WERI-Rb-1 (cell line): ENCODE measurements at regions not wholly inside any gene's neighbourhood (a gene's known extent, or its start where the extent isn't known, plus 50 kb on each side); places are given as distances from the start of the nearest gene placed in this dataset.

Experiments
- DNase-seq: peaks from one replicate; pipeline ENCODE4 v3.0.0-alpha.2; 2020
- H3K27ac ChIP-seq: fragments of 250-450 bp; sonication (Bioruptor Pico); 2 replicates; pipeline ENCODE4 v1.5.1; 2020; ENCODE audit warnings: mild to moderate bottlenecking, moderate library complexity
- H3K27me3 ChIP-seq: fragments of 250-450 bp; sonication (Bioruptor Pico); 2 replicates; pipeline ENCODE4 v1.5.1; 2021; ENCODE audit warnings: mild to moderate bottlenecking, low read depth, moderate library complexity; ENCODE audit not compliant: insufficient read depth, severe bottlenecking
- H3K36me3 ChIP-seq: fragments of 250-450 bp; sonication (Bioruptor Pico); 2 replicates; pipeline ENCODE4 v1.5.1; 2020; ENCODE audit warnings: mild to moderate bottlenecking, moderate library complexity
- H3K4me3 ChIP-seq: 2 replicates; pipeline ENCODE4 v1.5.1; 2011; ENCODE audit warnings: low read depth, mild to moderate bottlenecking, control low read depth, low read length
- H3K9me3 ChIP-seq: fragments of 250-450 bp; sonication (Bioruptor Pico); 2 replicates; pipeline ENCODE4 v1.5.1; 2021; ENCODE audit warnings: mild to moderate bottlenecking, moderate library complexity; ENCODE audit not compliant: severe bottlenecking
- CTCF ChIP-seq: IDR thresholded peaks from 2 replicates; pipeline ENCODE4 v1.5.1; 2011; ENCODE audit warnings: low read depth, mild to moderate bottlenecking, control low read depth, inconsistent platforms, low read length

- TF ChIP-seq CTCF = no peak
- no peak for DNase-seq
- no peaks in the 10 kb centered on the region for H3K36me3 ChIP-seq
- H3K27me3 ChIP-seq = no peaks in the 10 kb centered on the region
- peaks cover 6% of the 10 kb centered on the region for H3K9me3 ChIP-seq
- H3K27ac ChIP-seq = no peak overlapping the region
- H3K4me3 ChIP-seq = no peak overlapping the region
Measured at GRCh38 chr3:66561367-66561766, 60.5 kb upstream of the LRIG1 start.

GRCh38 chr3:66565301-66565700 is 64.5 kb upstream of the LRIG1 start:
- no peak for DNase-seq

GRCh38 chr3:66567077-66567476 is 66.3 kb upstream of the LRIG1 start:
- DNase-seq = no peak
- Histone ChIP-seq H3K9me3 (no peaks in the 10 kb centered on the region), H3K4me3 (no peak overlapping the region), H3K27me3 (no peaks in the 10 kb centered on the region), H3K27ac (no peak overlapping the region), H3K36me3 (no peaks in the 10 kb centered on the region)
- no peak for TF ChIP-seq CTCF

More at GRCh38 chr3:66565301-66565700, 64.5 kb upstream of the LRIG1 start:
- no peaks in the 10 kb centered on the region for H3K36me3 ChIP-seq
- H3K4me3 ChIP-seq = no peak overlapping the region
- H3K27me3 ChIP-seq = no peaks in the 10 kb centered on the region
- no peak for TF ChIP-seq CTCF
- H3K9me3 ChIP-seq = no peaks in the 10 kb centered on the region
- no peak overlapping the region for H3K27ac ChIP-seq

- no peak for TF ChIP-seq CTCF
- no peak overlapping the region for H3K27ac ChIP-seq
- no peak overlapping the region for H3K4me3 ChIP-seq
Measured at GRCh38 chr3:66572090-66572675, 71.4 kb upstream of the LRIG1 start.

GRCh38 chr3:66572938-66573710 is 72.3 kb upstream of the LRIG1 start:
- no peaks in the 10 kb centered on the region for H3K36me3 ChIP-seq

More at GRCh38 chr3:66572090-66572675, 71.4 kb upstream of the LRIG1 start:
- DNase-seq = peak; percentile 11
- H3K27me3 ChIP-seq = no peaks in the 10 kb centered on the region
- no peaks in the 10 kb centered on the region for H3K9me3 ChIP-seq
- no peaks in the 10 kb centered on the region for H3K36me3 ChIP-seq

More at GRCh38 chr3:66572938-66573710, 72.3 kb upstream of the LRIG1 start:
- H3K4me3 ChIP-seq = no peak overlapping the region
- H3K27ac ChIP-seq = no peak overlapping the region
- no peaks in the 10 kb centered on the region for H3K9me3 ChIP-seq
- peak; percentile 77 for DNase-seq
- no peaks in the 10 kb centered on the region for H3K27me3 ChIP-seq
- TF ChIP-seq CTCF = peak; percentile 72
